ENCODE measurements at regions not wholly inside any gene's neighbourhood (a gene's known extent, or its start where the extent isn't known, plus 50 kb on each side); places are given as distances from the start of the nearest gene placed in this dataset.

- TF ChIP-seq, protein P1, sequence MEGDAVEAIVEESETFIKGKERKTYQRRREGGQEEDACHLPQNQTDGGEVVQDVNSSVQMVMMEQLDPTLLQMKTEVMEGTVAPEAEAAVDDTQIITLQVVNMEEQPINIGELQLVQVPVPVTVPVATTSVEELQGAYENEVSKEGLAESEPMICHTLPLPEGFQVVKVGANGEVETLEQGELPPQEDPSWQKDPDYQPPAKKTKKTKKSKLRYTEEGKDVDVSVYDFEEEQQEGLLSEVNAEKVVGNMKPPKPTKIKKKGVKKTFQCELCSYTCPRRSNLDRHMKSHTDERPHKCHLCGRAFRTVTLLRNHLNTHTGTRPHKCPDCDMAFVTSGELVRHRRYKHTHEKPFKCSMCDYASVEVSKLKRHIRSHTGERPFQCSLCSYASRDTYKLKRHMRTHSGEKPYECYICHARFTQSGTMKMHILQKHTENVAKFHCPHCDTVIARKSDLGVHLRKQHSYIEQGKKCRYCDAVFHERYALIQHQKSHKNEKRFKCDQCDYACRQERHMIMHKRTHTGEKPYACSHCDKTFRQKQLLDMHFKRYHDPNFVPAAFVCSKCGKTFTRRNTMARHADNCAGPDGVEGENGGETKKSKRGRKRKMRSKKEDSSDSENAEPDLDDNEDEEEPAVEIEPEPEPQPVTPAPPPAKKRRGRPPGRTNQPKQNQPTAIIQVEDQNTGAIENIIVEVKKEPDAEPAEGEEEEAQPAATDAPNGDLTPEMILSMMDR (IDR thresholded peaks at IDR 0.05; ENCODE audit: insufficient read depth, low read depth, low read length) = no peak
- H3K4me3 ChIP-seq (ENCODE audit: low read depth, low read length) = no peak overlapping the region
- no peak for DNase-seq (ENCODE audit: low read depth)
Measured at GRCh38 chr22:22125579-22126468, 118.8 kb upstream of the VPREB1 start.

DNA sequence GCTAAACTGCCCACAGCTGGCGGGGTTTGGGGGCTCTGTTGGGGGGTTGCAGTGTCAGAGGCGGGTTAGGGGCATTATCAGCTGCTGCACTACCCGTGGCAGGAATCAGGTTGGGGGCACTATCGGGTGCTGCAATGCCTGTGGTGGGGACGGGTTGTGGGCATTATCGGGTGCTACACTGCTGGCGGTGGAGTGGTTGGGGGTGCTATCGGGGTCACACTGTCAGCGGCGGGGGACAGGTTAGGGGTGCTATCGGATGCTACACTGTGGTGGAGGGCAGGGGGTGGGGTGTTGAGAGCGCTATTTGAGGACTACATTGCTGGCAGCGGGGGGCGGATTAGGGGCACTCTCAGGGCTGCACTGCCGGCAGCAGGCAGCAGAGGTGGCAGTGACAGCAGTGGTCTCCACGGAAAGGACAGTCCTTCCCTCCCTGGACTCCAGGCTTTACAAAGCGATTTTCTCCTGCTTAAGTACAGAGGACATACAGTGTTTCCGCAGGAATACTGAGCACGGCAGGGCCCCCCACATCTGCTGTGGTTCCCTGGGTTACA, 119.5 kb upstream of the VPREB1 start:
- no peak for DNase-seq (ENCODE audit: low read depth)
- H3K4me3 ChIP-seq (ENCODE audit: low read depth, low read length) = no peak overlapping the region
- TF ChIP-seq, protein P1 (IDR thresholded peaks at IDR 0.05; ENCODE audit: insufficient read depth, low read depth, low read length) = no peak

GRCh38 chr22:22124374-22124773, 120.2 kb upstream of the VPREB1 start:
- DNase-seq (ENCODE audit: low read depth) = no peak
- TF ChIP-seq, protein P1 (IDR thresholded peaks at IDR 0.05; ENCODE audit: insufficient read depth, low read depth, low read length) = no peak
- no peak overlapping the region for H3K4me3 ChIP-seq (ENCODE audit: low read depth, low read length)

DNA sequence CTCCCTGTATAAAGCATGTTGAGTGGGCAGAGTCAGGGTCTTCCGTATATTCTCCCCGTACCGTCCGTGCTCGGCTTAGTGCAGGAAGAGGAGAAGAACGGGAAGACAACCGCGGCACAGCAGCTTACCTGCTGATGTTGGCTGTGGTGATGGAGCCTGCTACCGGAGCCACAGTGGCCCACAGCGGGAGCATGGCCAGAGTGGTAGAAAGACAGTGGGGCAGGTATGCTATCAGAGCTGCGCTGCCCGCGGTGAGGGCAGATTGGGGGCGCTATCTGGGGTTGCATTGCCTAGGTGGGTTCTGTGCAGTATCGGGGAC, 120.7 kb upstream of the VPREB1 start:
- no peak overlapping the region for H3K4me3 ChIP-seq (ENCODE audit: low read depth, low read length)
- TF ChIP-seq, protein P1 (IDR thresholded peaks at IDR 0.05; ENCODE audit: insufficient read depth, low read depth, low read length) = no peak
- no peak for DNase-seq (ENCODE audit: low read depth)

DNA sequence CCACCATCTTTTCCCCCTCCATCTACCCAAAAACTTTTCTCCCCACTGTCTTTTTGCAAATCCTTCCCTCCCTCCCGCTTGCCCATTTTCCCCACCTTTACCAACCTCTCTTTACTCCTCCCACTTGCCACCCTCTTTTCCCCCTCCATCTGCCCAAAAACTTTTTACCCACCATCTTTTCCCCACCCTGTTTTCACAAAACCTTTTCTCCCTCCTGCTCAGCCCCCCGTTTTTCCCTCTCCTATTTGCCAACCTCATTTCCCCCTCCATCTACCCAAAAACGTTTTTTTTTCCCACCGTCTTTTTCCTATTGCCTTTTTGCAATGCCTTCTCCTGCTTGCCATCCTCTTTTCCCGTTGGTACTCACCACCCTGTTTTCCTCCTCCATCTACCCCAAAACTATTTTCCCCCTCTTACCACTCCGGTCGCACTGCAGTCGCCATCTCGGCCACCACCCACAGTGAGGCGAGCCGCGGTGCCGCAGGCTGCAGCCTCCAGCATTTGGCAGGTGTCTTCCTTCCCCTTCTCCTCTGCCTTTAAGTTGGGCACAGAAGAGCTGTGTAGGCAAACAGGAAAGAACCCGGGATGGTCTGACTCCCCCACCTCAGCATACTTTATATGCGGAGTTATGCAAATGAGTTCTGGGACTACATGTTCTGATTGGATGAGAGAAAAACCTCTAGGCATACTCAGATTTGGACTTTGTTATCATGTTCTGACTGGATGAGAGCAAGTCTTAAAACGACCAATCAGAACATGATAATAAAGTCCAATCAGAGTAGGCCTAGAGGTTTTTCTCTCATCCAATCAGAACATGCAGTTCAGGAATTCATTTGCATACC, 121.2 kb upstream of the VPREB1 start:
- no peak overlapping the region for H3K4me3 ChIP-seq (ENCODE audit: low read depth, low read length)
- TF ChIP-seq, protein P1 (IDR thresholded peaks at IDR 0.05; ENCODE audit: insufficient read depth, low read depth, low read length) = no peak
- no peak for DNase-seq (ENCODE audit: low read depth)

DNA sequence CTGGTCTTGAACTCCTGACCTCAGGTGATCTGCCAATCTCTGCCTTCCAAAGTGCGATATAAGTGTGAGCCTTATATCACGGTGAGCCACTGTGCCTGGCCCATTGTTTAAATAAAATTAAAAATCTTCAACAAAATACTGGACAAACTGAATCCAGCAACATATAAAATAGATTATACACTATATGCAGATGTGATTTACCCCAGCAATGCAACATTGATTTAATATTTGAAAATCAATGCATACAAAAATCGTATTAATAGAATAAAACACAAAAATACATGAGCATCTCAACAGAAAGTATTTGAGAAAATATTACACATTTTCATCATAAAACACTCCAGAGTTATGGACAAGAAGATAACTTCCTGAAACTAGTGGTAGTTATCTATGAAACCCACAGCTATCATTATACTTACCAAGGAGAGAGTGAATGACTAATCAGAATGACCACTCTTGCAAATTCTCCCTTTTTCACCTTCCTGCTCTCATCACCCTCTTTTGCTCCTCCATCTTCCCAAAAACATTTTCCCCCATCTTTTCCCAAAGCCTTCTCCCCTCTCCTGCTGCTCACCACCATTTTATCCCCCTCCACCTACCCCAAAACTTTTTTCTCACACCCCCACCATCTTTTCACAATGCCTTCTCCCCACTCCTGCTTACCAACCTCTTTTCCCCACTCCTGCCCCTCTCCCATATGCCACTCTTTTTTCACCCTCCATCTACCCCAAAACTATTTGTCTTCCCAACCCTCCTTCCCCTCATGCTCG, 122.1 kb upstream of the VPREB1 start:
- no peak for DNase-seq (ENCODE audit: low read depth)
- H3K4me3 ChIP-seq (ENCODE audit: low read depth, low read length) = no peak overlapping the region
- TF ChIP-seq, protein P1 (IDR thresholded peaks at IDR 0.05; ENCODE audit: insufficient read depth, low read depth, low read length) = no peak

All from fibroblast of villous mesenchyme (primary cell).